GM12878 (cell line): ENCODE measurements at regions not wholly inside any gene's neighbourhood (a gene's known extent, or its start where the extent isn't known, plus 50 kb on each side); places are given as distances from the start of the nearest gene placed in this dataset.

Source experiments
- ATAC-seq: fragments of 200-7000 bp; cut with Tn5 transposase; 3 replicates; pipeline ENCODE4 v1.9.1; 2020; ENCODE audit warnings: mild to moderate bottlenecking, moderate library complexity
- BruUV-seq: library from RNA; stranded (reverse); fragments of 400-500 nt; replicated peaks from 2 replicates; lab custom pipeline; 2021; lab: Mats Ljungman, UMichigan
- CTCF ChIA-PET: fragments of 300-600 bp; sonication (Branson Sonifier 250); formaldehyde crosslinking; extraction: SDS; loops from one replicate; lab custom pipeline; 2021; ENCODE audit warnings: inconsistent platforms; lab: Yijun Ruan, JAX
- POLR2A ChIA-PET: fragments of 350-600 bp; formaldehyde crosslinking; extraction: SDS; loops from one replicate; lab custom pipeline; 2021; ENCODE audit warnings: inconsistent platforms; lab: Charles Lee
- RAD21 ChIA-PET: fragments of 300-600 bp; sonication (Branson Sonifier 250); formaldehyde crosslinking; loops from one replicate; lab custom pipeline; 2023; ENCODE audit warnings: antibody characterized with exemption; ENCODE audit not compliant: unreplicated experiment; lab: Charles Lee
- SMC1A ChIA-PET: fragments of 300-600 bp; sonication (Branson Sonifier 250); formaldehyde crosslinking; loops from one replicate; lab custom pipeline; 2023; ENCODE audit not compliant: unreplicated experiment, uncharacterized antibody; lab: Charles Lee
- DNase-seq: peaks from one replicate; pipeline ENCODE4 v3.0.0-alpha.2; 2011; ENCODE audit warnings: low read depth, low spot score
- FAIRE-seq: peaks from 3 replicates; lab custom pipeline; 2011; peaks lifted over from hg19 to GRCh38; lab: Jason Lieb, UNC
- H2AFZ ChIP-seq: 2 replicates; pipeline ENCODE4 v1.6.0; 2011; ENCODE audit warnings: low read depth, low read length, control low read depth; ENCODE audit not compliant: control insufficient read depth
- H3K27ac ChIP-seq: 2 replicates; pipeline ENCODE4 v1.5.1; 2011; ENCODE audit warnings: control low read depth; ENCODE audit not compliant: control insufficient read depth, insufficient read depth
- H3K27me3 ChIP-seq, 2 experiments: replicated peaks in 1 of 2; 2 replicates each; pipeline versions ENCODE4 v1.6.0 to v1.6.1; 2011; ENCODE audit warnings: low read length in 1 of 2; ENCODE audit not compliant: control insufficient read depth in 2 of 2, insufficient read depth in 2 of 2
- H3K36me3 ChIP-seq, 2 experiments: 2 replicates each; pipeline ENCODE4 v1.5.1; 2011; ENCODE audit warnings: low read length in 1 of 2; ENCODE audit not compliant: control insufficient read depth in 2 of 2, insufficient read depth in 2 of 2
- H3K4me1 ChIP-seq: 2 replicates; pipeline ENCODE4 v1.6.1; 2011; ENCODE audit warnings: mild to moderate bottlenecking, low read length, moderate library complexity, mixed read lengths; ENCODE audit not compliant: control insufficient read depth, insufficient read depth
- H3K4me2 ChIP-seq: 2 replicates; pipeline ENCODE4 v1.6.0; 2011; ENCODE audit warnings: control low read depth; ENCODE audit not compliant: control insufficient read depth, insufficient read depth
- H3K4me3 ChIP-seq: fragments of 200-600 bp; sonication (generic); 2 replicates; pipeline ENCODE4 v1.5.1; 2016
- H3K79me2 ChIP-seq: 2 replicates; pipeline ENCODE4 v1.6.0; 2011; ENCODE audit warnings: low read length; ENCODE audit not compliant: control insufficient read depth, insufficient read depth
- H3K9ac ChIP-seq: 2 replicates; pipeline ENCODE4 v1.8.0; 2011; ENCODE audit warnings: low read length, control low read depth, mixed read lengths; ENCODE audit not compliant: control insufficient read depth, insufficient read depth
- H3K9me3 ChIP-seq: replicated peaks from 3 replicates; pipeline ENCODE4 v1.5.1; 2011; ENCODE audit warnings: mild to moderate bottlenecking, low read length; ENCODE audit not compliant: control insufficient read depth, insufficient read depth
- H4K20me1 ChIP-seq: 2 replicates; pipeline ENCODE4 v1.6.0; 2011; ENCODE audit not compliant: control insufficient read depth, insufficient read depth
- BACH1 ChIP-seq: fragments of 450-650 bp; IDR thresholded peaks from 2 replicates; pipeline ENCODE4 v1.6.1; 2017; ENCODE audit warnings: mild to moderate bottlenecking, borderline replicate concordance
- FOXK2 ChIP-seq: fragments of 450-650 bp; IDR thresholded peaks from 2 replicates; pipeline ENCODE4 v1.6.1; 2017; ENCODE audit warnings: mild to moderate bottlenecking, moderate library complexity
- MEF2B ChIP-seq: fragments of 450-650 bp; IDR thresholded peaks from 2 replicates; pipeline ENCODE4 v1.6.1; 2018; ENCODE audit warnings: mild to moderate bottlenecking, moderate library complexity; ENCODE audit not compliant: partially characterized antibody, poor library complexity, severe bottlenecking
- MTA2 ChIP-seq: fragments of 450-650 bp; IDR thresholded peaks from 2 replicates; pipeline ENCODE4 v1.6.1; 2016; ENCODE audit warnings: low read depth, mild to moderate bottlenecking, moderate library complexity
- MTA3 ChIP-seq: IDR thresholded peaks from 2 replicates; pipeline ENCODE4 v1.6.1; 2012; ENCODE audit warnings: low read length, inconsistent platforms, borderline replicate concordance
- MYC ChIP-seq: IDR thresholded peaks from 2 replicates; pipeline ENCODE4 v1.6.1; 2011; ENCODE audit warnings: mild to moderate bottlenecking, low read length, moderate library complexity, inconsistent platforms; ENCODE audit not compliant: insufficient read depth, insufficient replicate concordance, insufficient read length, severe bottlenecking
- NR2C1 ChIP-seq: fragments of 450-650 bp; IDR thresholded peaks from 2 replicates; pipeline ENCODE4 v1.6.1; 2017; ENCODE audit warnings: antibody characterized with exemption, mild to moderate bottlenecking, moderate library complexity
- NR2F1 ChIP-seq: fragments of 450-650 bp; conservative IDR thresholded peaks from 2 replicates; pipeline ENCODE4 v1.6.1; 2017; ENCODE audit warnings: mild to moderate bottlenecking
- PAX8 ChIP-seq: fragments of 450-650 bp; IDR thresholded peaks from 2 replicates; pipeline ENCODE4 v1.6.1; 2017; ENCODE audit warnings: mild to moderate bottlenecking, moderate library complexity
- POLR2AphosphoS5 ChIP-seq: IDR thresholded peaks from 2 replicates; pipeline ENCODE4 v1.6.1; 2011; ENCODE audit warnings: mild to moderate bottlenecking, low read length, inconsistent platforms
- RB1 ChIP-seq: fragments of 450-650 bp; formaldehyde crosslinking; IDR thresholded peaks from 2 replicates; pipeline ENCODE4 v1.6.1; 2017; ENCODE audit warnings: mild to moderate bottlenecking, borderline replicate concordance
- RELA ChIP-seq: fragments of 450-650 bp; IDR thresholded peaks from 2 replicates; pipeline ENCODE4 v1.8.0; 2014; ENCODE audit warnings: borderline replicate concordance; ENCODE audit not compliant: partially characterized antibody
- SPI1 ChIP-seq: IDR thresholded peaks from 2 replicates; pipeline ENCODE4 v1.6.1; 2011; ENCODE audit warnings: low read depth, mild to moderate bottlenecking, low read length, moderate library complexity, borderline replicate concordance; ENCODE audit not compliant: insufficient read depth
- SREBF1 ChIP-seq: IDR thresholded peaks from 2 replicates; pipeline ENCODE4 v1.6.1; 2012; ENCODE audit warnings: mild to moderate bottlenecking, low read length
- TARDBP ChIP-seq: IDR thresholded peaks from 2 replicates; pipeline ENCODE4 v1.6.1; 2016; ENCODE audit warnings: borderline replicate concordance
- TBL1XR1 ChIP-seq: IDR thresholded peaks from 2 replicates; pipeline ENCODE4 v1.6.1; 2012; ENCODE audit warnings: low read depth, low read length, improper control_type of control experiment
- TCF7 ChIP-seq: IDR thresholded peaks from 2 replicates; pipeline ENCODE4 v1.6.1; 2014; ENCODE audit warnings: antibody characterized with exemption, borderline replicate concordance
- ZNF24 ChIP-seq: fragments of 450-650 bp; IDR thresholded peaks from 2 replicates; pipeline ENCODE4 v1.6.1; 2017; ENCODE audit warnings: antibody characterized with exemption, mild to moderate bottlenecking
- in situ Hi-C: fragments of 300-500 bp; cut with MboI; formaldehyde crosslinking; loops from 9 replicates; pipeline ENCODE4 v1.14.3; 2018; ENCODE audit warnings: mixed read lengths
- intact Hi-C: fragments of 100-400 bp; cut with micrococcal nuclease; formaldehyde crosslinking; loops from one replicate; pipeline ENCODE4 v1.14.2; 2022; ENCODE audit not compliant: unreplicated experiment
- TF ChIP-seq, protein P1 (sequence below): fragments of 450-650 bp; formaldehyde crosslinking; IDR thresholded peaks from 2 replicates; pipeline ENCODE4 v1.5.0; 2022; ENCODE audit warnings: mild to moderate bottlenecking, missing genetic modification characterization

DNA sequence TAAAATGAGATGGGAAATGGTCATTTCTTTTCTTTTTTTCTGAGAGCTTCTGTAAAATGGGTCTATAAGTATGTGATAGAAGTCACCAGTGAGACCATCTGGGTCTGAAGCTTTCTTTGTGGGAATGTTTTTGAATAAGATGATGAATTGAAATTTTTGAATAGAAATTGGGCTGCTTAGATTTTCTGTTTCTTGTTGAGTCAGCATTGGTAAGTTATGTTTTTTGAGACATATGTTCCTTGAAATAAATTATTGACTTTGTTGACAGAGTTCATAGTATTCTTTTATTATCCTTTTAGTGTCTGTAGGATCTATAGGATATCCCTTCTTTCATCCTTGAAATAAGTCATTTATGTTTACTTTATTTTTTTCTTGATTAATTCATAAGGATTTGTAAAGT is 208.1 kb downstream of the OPA1 start:
- no peaks in the 10 kb centered on the region for H3K9me3 ChIP-seq
- intact Hi-C loops (no loop called here), in situ Hi-C loops (no loop called here)
- ATAC-seq (no peak), DNase-seq (no peak), FAIRE-seq (no peak)
- H3K4me1 ChIP-seq = no peaks in the 10 kb centered on the region
- CTCF ChIA-PET = interaction anchor here (0.7 kb wide), 1 partner anchor 47 kb away, joined by 3 read pairs; no protein-coding TSS in a partner anchor
- no peaks in the 10 kb centered on the region for H3K27me3 ChIP-seq
- no peaks in the 10 kb centered on the region for H3K79me2 ChIP-seq
- SMC1A ChIA-PET = no interaction called here
- no peak overlapping the region for H3K27ac ChIP-seq
- POLR2A ChIA-PET = no interaction called here
- no peak for TF ChIP-seq ZNF24
- TF ChIP-seq NR2F1 = no peak
- TF ChIP-seq NR2C1 = no peak
- no peak for TF ChIP-seq MEF2B
- no peak for TF ChIP-seq BACH1
- TF ChIP-seq, protein P1, sequence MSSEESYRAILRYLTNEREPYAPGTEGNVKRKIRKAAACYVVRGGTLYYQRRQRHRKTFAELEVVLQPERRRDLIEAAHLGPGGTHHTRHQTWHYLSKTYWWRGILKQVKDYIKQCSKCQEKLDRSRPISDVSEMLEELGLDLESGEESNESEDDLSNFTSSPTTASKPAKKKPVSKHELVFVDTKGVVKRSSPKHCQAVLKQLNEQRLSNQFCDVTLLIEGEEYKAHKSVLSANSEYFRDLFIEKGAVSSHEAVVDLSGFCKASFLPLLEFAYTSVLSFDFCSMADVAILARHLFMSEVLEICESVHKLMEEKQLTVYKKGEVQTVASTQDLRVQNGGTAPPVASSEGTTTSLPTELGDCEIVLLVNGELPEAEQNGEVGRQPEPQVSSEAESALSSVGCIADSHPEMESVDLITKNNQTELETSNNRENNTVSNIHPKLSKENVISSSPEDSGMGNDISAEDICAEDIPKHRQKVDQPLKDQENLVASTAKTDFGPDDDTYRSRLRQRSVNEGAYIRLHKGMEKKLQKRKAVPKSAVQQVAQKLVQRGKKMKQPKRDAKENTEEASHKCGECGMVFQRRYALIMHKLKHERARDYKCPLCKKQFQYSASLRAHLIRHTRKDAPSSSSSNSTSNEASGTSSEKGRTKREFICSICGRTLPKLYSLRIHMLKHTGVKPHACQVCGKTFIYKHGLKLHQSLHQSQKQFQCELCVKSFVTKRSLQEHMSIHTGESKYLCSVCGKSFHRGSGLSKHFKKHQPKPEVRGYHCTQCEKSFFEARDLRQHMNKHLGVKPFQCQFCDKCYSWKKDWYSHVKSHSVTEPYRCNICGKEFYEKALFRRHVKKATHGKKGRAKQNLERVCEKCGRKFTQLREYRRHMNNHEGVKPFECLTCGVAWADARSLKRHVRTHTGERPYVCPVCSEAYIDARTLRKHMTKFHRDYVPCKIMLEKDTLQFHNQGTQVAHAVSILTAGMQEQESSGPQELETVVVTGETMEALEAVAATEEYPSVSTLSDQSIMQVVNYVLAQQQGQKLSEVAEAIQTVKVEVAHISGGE (CRISPR knock-in tag) = no peak
- TF ChIP-seq RB1 = no peak
- no peak for TF ChIP-seq TARDBP
- TF ChIP-seq TBL1XR1 = no peak
- no peak for TF ChIP-seq SREBF1
- no peak for TF ChIP-seq MYC
- no peak for TF ChIP-seq SPI1
- TF ChIP-seq POLR2AphosphoS5 = no peak
- no peak for TF ChIP-seq PAX8
- no peak for TF ChIP-seq MTA2
- no peak for TF ChIP-seq RELA
- no peak for TF ChIP-seq TCF7
- no peak for TF ChIP-seq FOXK2
- TF ChIP-seq MTA3 = no peak
- no TSS peak for BruUV-seq
- H3K4me2 ChIP-seq = no peak overlapping the region
- no peaks in the 10 kb centered on the region for H4K20me1 ChIP-seq
- no peak overlapping the region for H3K9ac ChIP-seq
- H3K4me3 ChIP-seq = no peak overlapping the region
- RAD21 ChIA-PET = no interaction called here
- H3K36me3 ChIP-seq = no peaks in the 10 kb centered on the region
- H2AFZ ChIP-seq = no peak overlapping the region
